GM19193 (cell line): ENCODE measurements at regions not wholly inside any gene's neighbourhood (a gene's known extent, or its start where the extent isn't known, plus 50 kb on each side); places are given as distances from the start of the nearest gene placed in this dataset.

ENCODE experiments used
- POLR2A ChIP-seq: IDR thresholded peaks from 4 replicates; pipeline ENCODE4 v1.6.1; 2011; ENCODE audit not compliant: insufficient read depth, insufficient read length; ENCODE audit errors: extremely low read depth

GRCh38 chr1:199155166-199156019 is 516.6 kb downstream of the PTPRC start:
- TF ChIP-seq POLR2A, result no peak

- TF ChIP-seq POLR2A, result no peak
Observed at GRCh38 chr1:199157494-199157893, 518.7 kb downstream of the PTPRC start.

GRCh38 chr1:199160521-199161318 is 521.9 kb downstream of the PTPRC start:
- no peak for TF ChIP-seq POLR2A

- no peak for TF ChIP-seq POLR2A
Observed at GRCh38 chr1:199161319-199161680, 522.5 kb downstream of the PTPRC start.

- no peak for TF ChIP-seq POLR2A
Observed at GRCh38 chr1:199161766-199162303, 523.0 kb downstream of the PTPRC start.

- TF ChIP-seq POLR2A, result no peak
Observed at GRCh38 chr1:199163267-199163666, 524.4 kb downstream of the PTPRC start.

GRCh38 chr1:199163670-199164069 is 524.8 kb downstream of the PTPRC start:
- TF ChIP-seq POLR2A, result no peak

- TF ChIP-seq POLR2A, result no peak
Observed at GRCh38 chr1:199167460-199167859, 528.6 kb downstream of the PTPRC start.

GRCh38 chr1:199168888-199169585 is 530.2 kb downstream of the PTPRC start:
- no peak for TF ChIP-seq POLR2A

- TF ChIP-seq POLR2A, result no peak
Observed at GRCh38 chr1:199170711-199171110, 531.9 kb downstream of the PTPRC start.

GRCh38 chr1:199172171-199173124 is 533.6 kb downstream of the PTPRC start:
- no peak for TF ChIP-seq POLR2A

- no peak for TF ChIP-seq POLR2A
Observed at GRCh38 chr1:199173356-199173755, 534.5 kb downstream of the PTPRC start.

GRCh38 chr1:199174336-199174735 is 535.5 kb downstream of the PTPRC start:
- TF ChIP-seq POLR2A, result no peak

- TF ChIP-seq POLR2A, result no peak
Observed at GRCh38 chr1:199176713-199177112, 537.9 kb downstream of the PTPRC start.
